ENCODE measurements at regions not wholly inside any gene's neighbourhood (a gene's known extent, or its start where the extent isn't known, plus 50 kb on each side); places are given as distances from the start of the nearest gene placed in this dataset.

DNA sequence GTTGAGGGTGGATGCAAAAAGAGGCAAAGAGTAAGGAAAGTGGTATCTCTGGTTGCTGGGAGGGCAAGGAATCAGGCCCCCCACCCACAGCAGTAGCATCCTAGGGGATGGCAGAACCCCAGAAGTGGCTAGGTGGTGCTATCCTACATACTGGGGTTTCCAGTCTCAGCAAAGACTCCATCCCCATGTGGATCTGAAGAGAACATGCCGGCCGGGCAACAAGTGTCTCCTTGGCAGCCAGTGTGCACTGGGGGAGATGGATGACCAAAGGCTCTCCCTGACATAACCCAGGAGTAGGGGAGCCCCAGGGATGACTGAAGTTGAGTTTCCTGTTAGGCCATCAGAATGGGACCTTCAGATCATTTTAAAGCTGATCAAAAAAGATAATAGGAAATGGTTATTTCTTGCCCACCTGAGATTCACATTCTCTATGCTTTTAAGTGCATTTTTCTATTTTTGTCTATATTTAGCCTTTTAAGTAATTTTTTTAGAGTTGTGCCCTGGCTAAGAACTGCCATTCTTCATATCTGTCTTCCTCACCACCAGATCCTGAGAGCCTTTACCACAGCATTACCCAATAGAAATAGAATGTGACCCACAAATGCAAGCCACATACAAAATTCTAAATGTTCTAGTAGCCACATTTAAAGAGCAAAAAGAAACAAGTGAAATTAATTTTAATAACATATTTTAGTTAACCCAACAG, 78.7 kb upstream of the SMIM23 start:
- intact Hi-C loops (cut with DNase I; ENCODE audit: low total_unique reads): no loop called here
- no peaks in the 10 kb centered on the region for H3K27me3 ChIP-seq
- no peaks in the 10 kb centered on the region for H3K4me1 ChIP-seq
- no peak for DNase-seq
- no peaks in the 10 kb centered on the region for H3K9me3 ChIP-seq
- no peaks in the 10 kb centered on the region for H3K36me3 ChIP-seq
- no peak overlapping the region for H3K4me3 ChIP-seq
- TF ChIP-seq, protein P1, sequence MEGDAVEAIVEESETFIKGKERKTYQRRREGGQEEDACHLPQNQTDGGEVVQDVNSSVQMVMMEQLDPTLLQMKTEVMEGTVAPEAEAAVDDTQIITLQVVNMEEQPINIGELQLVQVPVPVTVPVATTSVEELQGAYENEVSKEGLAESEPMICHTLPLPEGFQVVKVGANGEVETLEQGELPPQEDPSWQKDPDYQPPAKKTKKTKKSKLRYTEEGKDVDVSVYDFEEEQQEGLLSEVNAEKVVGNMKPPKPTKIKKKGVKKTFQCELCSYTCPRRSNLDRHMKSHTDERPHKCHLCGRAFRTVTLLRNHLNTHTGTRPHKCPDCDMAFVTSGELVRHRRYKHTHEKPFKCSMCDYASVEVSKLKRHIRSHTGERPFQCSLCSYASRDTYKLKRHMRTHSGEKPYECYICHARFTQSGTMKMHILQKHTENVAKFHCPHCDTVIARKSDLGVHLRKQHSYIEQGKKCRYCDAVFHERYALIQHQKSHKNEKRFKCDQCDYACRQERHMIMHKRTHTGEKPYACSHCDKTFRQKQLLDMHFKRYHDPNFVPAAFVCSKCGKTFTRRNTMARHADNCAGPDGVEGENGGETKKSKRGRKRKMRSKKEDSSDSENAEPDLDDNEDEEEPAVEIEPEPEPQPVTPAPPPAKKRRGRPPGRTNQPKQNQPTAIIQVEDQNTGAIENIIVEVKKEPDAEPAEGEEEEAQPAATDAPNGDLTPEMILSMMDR (IDR thresholded peaks at IDR 0.05): no peak
- H3K27ac ChIP-seq: no peak overlapping the region

DNA sequence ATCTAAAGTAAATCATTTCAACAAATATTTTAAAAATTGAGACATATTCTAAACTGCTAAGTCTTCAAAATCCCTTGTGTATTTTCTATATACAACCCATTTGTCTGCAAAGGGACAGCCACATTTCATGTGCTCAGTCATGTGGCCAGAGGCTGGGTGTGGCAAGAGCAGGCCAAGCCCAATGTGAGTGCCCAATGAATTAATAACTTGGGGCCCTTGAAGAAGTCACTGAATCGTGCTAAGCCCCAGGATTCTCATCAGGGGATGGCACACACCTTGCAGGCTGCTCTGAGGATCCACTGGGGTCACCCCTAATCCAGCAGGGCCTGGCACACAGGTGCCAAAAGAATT, 78.2 kb upstream of the SMIM23 start:
- no peak overlapping the region for H3K4me3 ChIP-seq
- no peaks in the 10 kb centered on the region for H3K36me3 ChIP-seq
- TF ChIP-seq, protein P1 (IDR thresholded peaks at IDR 0.05): no peak
- DNase-seq: peak in 1 of 2 donors; percentile 14
- H3K27me3 ChIP-seq: no peaks in the 10 kb centered on the region
- H3K9me3 ChIP-seq: no peaks in the 10 kb centered on the region
- no peaks in the 10 kb centered on the region for H3K4me1 ChIP-seq
- intact Hi-C loops (cut with DNase I; ENCODE audit: low total_unique reads): no loop called here
- no peak overlapping the region for H3K27ac ChIP-seq

DNA sequence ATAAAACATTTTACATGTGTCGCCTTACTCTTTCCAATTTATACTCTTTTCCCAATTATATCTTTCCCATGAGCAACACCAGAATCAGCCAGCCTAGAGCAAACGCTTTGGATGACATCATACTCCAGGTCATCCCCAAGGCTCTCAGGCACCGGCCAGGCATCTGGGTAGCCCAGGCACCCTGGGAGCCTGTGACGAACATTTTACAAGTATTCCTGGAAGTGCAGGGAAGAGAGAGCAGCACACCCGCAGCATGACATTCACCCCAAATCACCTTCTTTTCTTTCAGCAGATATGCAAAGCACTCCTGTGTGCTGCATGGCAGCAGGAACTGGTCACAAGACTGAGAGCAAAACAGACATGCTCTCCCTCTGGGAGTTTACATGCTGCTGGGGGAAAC, 75.7 kb upstream of the SMIM23 start:
- Histone ChIP-seq H3K27me3 (no peaks in the 10 kb centered on the region), H3K4me3 (no peak overlapping the region), H3K9me3 (no peaks in the 10 kb centered on the region), H3K36me3 (no peaks in the 10 kb centered on the region), H3K4me1 (no peaks in the 10 kb centered on the region), H3K27ac (no peak overlapping the region)
- intact Hi-C loops (cut with DNase I; ENCODE audit: low total_unique reads): no loop called here
- TF ChIP-seq, protein P1 (IDR thresholded peaks at IDR 0.05): no peak
- no peak for DNase-seq

DNA sequence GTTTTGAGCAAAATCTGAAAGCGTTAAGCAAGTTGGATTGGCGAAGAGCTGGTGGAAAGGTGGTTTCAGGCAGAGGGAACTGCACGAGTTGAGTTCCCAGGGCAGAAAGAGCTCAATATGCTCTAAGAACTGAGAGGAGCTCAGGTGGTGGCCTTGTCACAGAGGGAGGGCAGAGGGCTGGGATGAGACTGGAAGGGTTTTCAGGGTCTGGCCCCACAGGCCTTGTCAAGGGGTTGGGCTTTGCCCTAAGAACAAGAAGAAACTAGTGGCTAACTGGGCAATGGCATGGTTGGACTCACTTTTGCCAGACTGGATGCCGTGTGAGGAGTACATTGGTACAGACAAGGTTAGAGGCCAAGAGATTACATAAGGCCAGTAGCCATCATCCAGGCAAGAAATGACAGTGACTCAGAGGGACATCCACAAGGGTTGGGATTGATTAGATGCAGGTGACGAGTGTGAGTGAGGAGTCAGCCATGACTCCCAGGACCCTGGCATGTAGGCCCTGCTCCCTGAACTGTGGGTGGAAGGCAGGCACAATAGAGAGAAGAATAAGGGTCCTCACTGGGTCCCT, 75.1 kb upstream of the SMIM23 start:
- intact Hi-C loops (cut with DNase I; ENCODE audit: low total_unique reads): no loop called here
- H3K27me3 ChIP-seq: no peaks in the 10 kb centered on the region
- no peak overlapping the region for H3K27ac ChIP-seq

DNA sequence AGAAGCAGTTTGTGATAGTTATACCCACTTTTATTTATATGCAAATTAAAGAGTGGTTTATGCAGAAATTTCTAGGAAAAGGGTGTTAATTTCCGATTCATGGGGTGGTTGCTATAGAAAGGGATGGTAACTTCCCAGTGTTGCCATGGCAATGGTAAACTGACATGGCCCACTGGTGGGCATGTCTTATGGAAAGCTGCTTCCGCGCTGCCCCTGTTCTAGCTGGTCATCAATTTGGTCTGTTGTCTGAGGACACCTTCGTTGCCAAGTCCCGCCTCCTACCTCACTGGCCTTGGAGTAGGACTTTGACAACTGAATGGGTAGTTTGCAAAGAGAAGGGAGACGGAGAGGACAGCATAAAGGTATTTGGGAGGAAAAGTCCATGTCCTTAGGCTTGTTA, 74.0 kb upstream of the SMIM23 start:
- intact Hi-C loops (cut with DNase I; ENCODE audit: low total_unique reads): no loop called here
- Histone ChIP-seq H3K27ac (no peak overlapping the region), H3K27me3 (no peaks in the 10 kb centered on the region), H3K36me3 (no peaks in the 10 kb centered on the region), H3K4me3 (no peak overlapping the region), H3K9me3 (no peaks in the 10 kb centered on the region), H3K4me1 (no peaks in the 10 kb centered on the region)
- DNase-seq: peak in 1 of 2 donors; percentile 11
- TF ChIP-seq, protein P1 (IDR thresholded peaks at IDR 0.05): no peak

More for the DNA sequence above, 75.1 kb upstream of the SMIM23 start:
- TF ChIP-seq, protein P1 (IDR thresholded peaks at IDR 0.05): no peak
- no peaks in the 10 kb centered on the region for H3K4me1 ChIP-seq
- no peaks in the 10 kb centered on the region for H3K36me3 ChIP-seq
- no peak overlapping the region for H3K4me3 ChIP-seq
- peak in 1 of 2 donors; percentile 6 for DNase-seq
- H3K9me3 ChIP-seq: no peaks in the 10 kb centered on the region

All from tibial artery (tissue), 4 donors.